ENCODE measurements at regions not wholly inside any gene's neighbourhood (a gene's known extent, or its start where the extent isn't known, plus 50 kb on each side); places are given as distances from the start of the nearest gene placed in this dataset.

DNA sequence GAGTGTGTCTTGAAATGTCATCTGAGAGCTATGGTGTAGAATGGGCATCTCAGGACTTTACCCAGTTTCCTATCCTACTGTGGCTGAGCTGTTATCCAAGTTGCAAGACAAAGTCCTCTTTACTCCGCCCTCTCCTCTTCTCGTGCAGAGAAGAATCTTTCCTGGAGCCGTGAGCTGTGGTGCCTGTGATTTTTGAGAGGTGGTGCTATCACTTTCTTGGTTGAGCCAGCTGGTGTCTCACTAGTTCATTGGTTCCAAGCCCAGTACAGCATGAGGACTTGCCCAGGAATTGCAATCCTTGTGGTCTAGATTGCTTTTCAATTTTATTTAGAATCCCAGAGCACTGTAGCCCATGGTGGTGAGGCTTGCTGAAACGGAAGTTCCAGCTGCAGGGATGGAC is 2300.3 kb downstream of the MAT2B start:
- no peaks in the 10 kb centered on the region for H4K20me1 ChIP-seq (ENCODE audit: insufficient read depth, low read length)
- no peaks in the 10 kb centered on the region for H3K9me2 ChIP-seq (ENCODE audit: insufficient read depth, low read length)
- DNase-seq (ENCODE audit: low spot score) = no peak
- H2AFZ ChIP-seq (ENCODE audit: low read length) = no peak overlapping the region
- H3K4me3 ChIP-seq (ENCODE audit: low read depth, low read length, poor library complexity, severe bottlenecking) = no peak overlapping the region
- POLR2A ChIA-PET = interaction anchor here (0.5 to 0.6 kb wide), 2 partner anchors 162 to 1050 kb away, joined by 3 to 4 read pairs; no protein-coding TSS in a partner anchor
- H3K79me2 ChIP-seq (ENCODE audit: insufficient read depth, low read depth, low read length) = no peaks in the 10 kb centered on the region
- intact Hi-C loops (cut with micrococcal nuclease; ENCODE audit: unreplicated experiment) = no loop called here
- CTCF ChIA-PET (ENCODE audit: unreplicated experiment) = no interaction called here
- H3K36me3 ChIP-seq (ENCODE audit: insufficient read depth, low read length) = no peaks in the 10 kb centered on the region
- H3K9me3 ChIP-seq (ENCODE audit: low read length) = no peaks in the 10 kb centered on the region
- no peak for TF ChIP-seq EZH2phosphoT487 (IDR thresholded peaks at IDR 0.05; ENCODE audit: borderline replicate concordance, low read depth, low read length)
- TF ChIP-seq, protein P1, sequence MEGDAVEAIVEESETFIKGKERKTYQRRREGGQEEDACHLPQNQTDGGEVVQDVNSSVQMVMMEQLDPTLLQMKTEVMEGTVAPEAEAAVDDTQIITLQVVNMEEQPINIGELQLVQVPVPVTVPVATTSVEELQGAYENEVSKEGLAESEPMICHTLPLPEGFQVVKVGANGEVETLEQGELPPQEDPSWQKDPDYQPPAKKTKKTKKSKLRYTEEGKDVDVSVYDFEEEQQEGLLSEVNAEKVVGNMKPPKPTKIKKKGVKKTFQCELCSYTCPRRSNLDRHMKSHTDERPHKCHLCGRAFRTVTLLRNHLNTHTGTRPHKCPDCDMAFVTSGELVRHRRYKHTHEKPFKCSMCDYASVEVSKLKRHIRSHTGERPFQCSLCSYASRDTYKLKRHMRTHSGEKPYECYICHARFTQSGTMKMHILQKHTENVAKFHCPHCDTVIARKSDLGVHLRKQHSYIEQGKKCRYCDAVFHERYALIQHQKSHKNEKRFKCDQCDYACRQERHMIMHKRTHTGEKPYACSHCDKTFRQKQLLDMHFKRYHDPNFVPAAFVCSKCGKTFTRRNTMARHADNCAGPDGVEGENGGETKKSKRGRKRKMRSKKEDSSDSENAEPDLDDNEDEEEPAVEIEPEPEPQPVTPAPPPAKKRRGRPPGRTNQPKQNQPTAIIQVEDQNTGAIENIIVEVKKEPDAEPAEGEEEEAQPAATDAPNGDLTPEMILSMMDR (conservative IDR thresholded peaks at IDR 0.05; ENCODE audit: low read length) = no peak
- H3K4me1 ChIP-seq (ENCODE audit: insufficient read depth, low read length, poor library complexity, severe bottlenecking) = no peaks in the 10 kb centered on the region
- H3K4me2 ChIP-seq (ENCODE audit: low read length) = no peak overlapping the region
- no peak overlapping the region for H3K27ac ChIP-seq (ENCODE audit: low read depth, low read length, poor library complexity, severe bottlenecking)
- no TSS peak for BruUV-seq (replicated peaks)

DNA sequence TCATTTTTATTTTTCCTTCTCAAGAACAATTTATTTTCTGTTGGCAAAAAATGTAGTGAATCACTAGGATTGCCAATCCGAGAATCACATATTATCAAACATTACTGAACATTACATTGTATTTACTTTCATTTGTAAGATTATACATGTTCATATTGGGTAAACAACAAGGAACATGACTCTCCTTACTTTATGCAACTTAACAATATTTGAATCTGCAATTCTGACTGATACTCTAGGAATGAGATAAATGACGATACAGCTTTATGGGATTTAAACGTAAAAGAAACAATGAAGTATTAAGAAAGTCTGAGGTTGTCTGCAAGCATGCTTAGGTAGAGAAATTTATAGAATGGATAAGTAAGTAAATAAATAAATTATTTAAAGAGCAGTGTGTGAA is 2302.9 kb downstream of the MAT2B start:
- DNase-seq (ENCODE audit: low spot score) = no peak
- no peaks in the 10 kb centered on the region for H3K4me1 ChIP-seq (ENCODE audit: insufficient read depth, low read length, poor library complexity, severe bottlenecking)
- intact Hi-C loops (cut with micrococcal nuclease; ENCODE audit: unreplicated experiment) = no loop called here
- H3K4me2 ChIP-seq (ENCODE audit: low read length) = no peak overlapping the region
- BruUV-seq (replicated peaks) = no TSS peak
- TF ChIP-seq, protein P1 (conservative IDR thresholded peaks at IDR 0.05; ENCODE audit: low read length) = no peak
- TF ChIP-seq EZH2phosphoT487 (IDR thresholded peaks at IDR 0.05; ENCODE audit: borderline replicate concordance, low read depth, low read length) = no peak
- ChIA-PET POLR2A (no interaction called here), CTCF (ENCODE audit: unreplicated experiment) (no interaction called here)
- no peak overlapping the region for H2AFZ ChIP-seq (ENCODE audit: low read length)
- no peaks in the 10 kb centered on the region for H4K20me1 ChIP-seq (ENCODE audit: insufficient read depth, low read length)
- H3K79me2 ChIP-seq (ENCODE audit: insufficient read depth, low read depth, low read length) = no peaks in the 10 kb centered on the region
- no peaks in the 10 kb centered on the region for H3K36me3 ChIP-seq (ENCODE audit: insufficient read depth, low read length)
- no peak overlapping the region for H3K27ac ChIP-seq (ENCODE audit: low read depth, low read length, poor library complexity, severe bottlenecking)
- no peak overlapping the region for H3K4me3 ChIP-seq (ENCODE audit: low read depth, low read length, poor library complexity, severe bottlenecking)
- no peaks in the 10 kb centered on the region for H3K9me2 ChIP-seq (ENCODE audit: insufficient read depth, low read length)
- no peaks in the 10 kb centered on the region for H3K9me3 ChIP-seq (ENCODE audit: low read length)

GRCh38 chr5:165809914-165810313 is 2304.5 kb downstream of the MAT2B start:
- Histone ChIP-seq H4K20me1 (ENCODE audit: insufficient read depth, low read length) (no peaks in the 10 kb centered on the region), H3K9me3 (ENCODE audit: low read length) (no peaks in the 10 kb centered on the region), H3K4me1 (ENCODE audit: insufficient read depth, low read length, poor library complexity, severe bottlenecking) (no peaks in the 10 kb centered on the region), H3K36me3 (ENCODE audit: insufficient read depth, low read length) (no peaks in the 10 kb centered on the region), H3K79me2 (ENCODE audit: insufficient read depth, low read depth, low read length) (no peaks in the 10 kb centered on the region), H3K4me2 (ENCODE audit: low read length) (no peak overlapping the region), H2AFZ (ENCODE audit: low read length) (no peak overlapping the region), H3K9me2 (ENCODE audit: insufficient read depth, low read length) (no peaks in the 10 kb centered on the region), H3K4me3 (ENCODE audit: low read depth, low read length, poor library complexity, severe bottlenecking) (no peak overlapping the region), H3K27ac (ENCODE audit: low read depth, low read length, poor library complexity, severe bottlenecking) (no peak overlapping the region)
- intact Hi-C loops (cut with micrococcal nuclease; ENCODE audit: unreplicated experiment) = no loop called here
- CTCF ChIA-PET (ENCODE audit: unreplicated experiment) = no interaction called here
- no peak for DNase-seq (ENCODE audit: low spot score)
- POLR2A ChIA-PET = no interaction called here
- TF ChIP-seq EZH2phosphoT487 (IDR thresholded peaks at IDR 0.05; ENCODE audit: borderline replicate concordance, low read depth, low read length) = no peak
- TF ChIP-seq, protein P1 (conservative IDR thresholded peaks at IDR 0.05; ENCODE audit: low read length) = no peak
- BruUV-seq (replicated peaks) = no TSS peak
